ENCODE measurements at regions not wholly inside any gene's neighbourhood (a gene's known extent, or its start where the extent isn't known, plus 50 kb on each side); places are given as distances from the start of the nearest gene placed in this dataset.

DNA sequence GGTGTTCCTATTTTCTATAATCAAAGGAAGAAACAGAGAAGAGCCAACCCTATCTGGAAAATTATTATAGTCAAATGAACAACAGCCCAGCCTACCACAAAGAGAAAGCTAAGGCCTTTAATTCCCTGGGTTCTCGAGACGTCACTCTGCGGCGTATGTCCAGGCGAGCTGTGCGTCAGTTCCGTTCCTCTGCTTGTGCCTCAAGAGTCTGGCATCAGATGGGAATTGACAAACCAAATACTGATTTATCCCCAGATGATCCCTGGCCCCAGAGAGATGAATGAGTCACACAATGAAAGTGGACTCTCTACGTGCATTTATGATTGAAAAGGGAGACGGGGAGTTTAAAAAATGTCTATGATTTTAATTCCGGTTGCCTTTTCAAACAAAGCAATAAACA is 151.6 kb upstream of the PDE10A start:
- no peak for DNase-seq

DNA sequence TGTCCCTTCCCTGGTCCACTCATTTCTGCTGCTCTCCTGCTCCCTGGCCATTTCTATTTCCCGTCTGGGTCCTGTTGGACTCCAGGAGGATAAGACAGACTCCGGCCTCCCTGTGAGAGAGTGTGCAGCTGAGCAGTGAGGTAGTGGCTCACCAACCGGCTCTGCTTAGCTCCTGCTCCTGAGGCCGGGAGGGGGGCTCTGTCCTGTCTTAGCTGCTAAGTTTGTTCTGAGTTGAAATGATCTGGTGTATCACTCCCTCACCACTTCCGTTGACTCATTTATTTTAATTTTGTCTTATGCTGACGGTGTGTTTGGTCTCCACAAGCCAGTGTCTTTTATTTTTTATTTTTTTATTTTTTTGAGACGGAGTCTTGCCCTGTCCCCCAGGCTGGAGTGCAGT is 148.5 kb upstream of the PDE10A start:
- no peak for DNase-seq

DNA sequence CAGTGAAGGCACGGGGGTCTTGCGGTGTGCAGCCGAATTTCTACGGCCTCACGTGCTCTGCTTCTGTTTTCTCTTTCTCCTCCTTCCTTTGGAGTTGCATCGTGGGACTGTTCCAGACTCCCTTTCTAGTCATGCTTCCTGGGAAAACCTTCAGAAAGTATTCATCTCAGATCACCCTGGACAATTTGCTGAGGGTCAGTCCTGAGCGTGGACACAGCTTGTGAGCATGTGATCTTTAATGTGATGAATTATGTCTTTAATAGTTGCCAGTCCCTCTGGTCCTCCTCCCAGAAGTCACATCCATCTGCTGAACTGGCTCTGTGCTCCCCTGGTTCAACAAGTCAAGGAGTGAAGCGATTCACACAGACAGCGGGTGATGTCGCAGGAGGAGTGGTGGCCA is 145.0 kb upstream of the PDE10A start:
- no peak for DNase-seq

DNA sequence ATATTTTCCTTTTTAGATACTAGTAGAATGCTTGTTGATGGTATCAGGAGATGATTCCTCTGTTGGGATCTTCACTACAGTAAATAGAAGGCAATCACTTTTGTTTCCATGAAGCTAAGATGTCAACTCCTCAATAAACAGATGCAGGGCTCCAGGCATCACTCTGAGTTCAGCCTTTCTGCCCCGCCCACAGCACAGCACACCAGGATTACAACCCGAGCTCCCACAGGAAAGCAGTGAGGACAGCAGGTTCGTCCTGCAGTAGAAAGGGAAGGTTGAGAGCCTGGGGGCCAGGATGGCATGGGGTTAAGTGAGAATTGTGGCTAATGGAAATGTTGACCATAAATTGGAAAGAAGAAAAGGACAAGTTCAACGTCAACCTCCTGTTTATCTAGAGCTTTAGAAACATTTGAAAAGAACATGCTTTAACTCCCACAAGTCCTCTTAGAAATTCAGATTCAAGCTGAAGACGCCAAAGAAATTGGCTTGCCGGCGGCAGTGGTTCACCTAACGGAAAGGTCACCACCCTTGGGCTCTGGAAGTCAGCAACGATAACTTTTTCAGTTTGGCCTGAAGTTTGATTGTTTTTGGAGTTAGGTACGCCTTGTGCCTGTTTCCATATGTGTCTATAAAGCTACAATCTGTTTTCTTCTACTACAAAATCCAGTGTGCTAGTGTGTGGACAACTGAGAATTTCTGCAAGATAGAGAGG is 144.4 kb upstream of the PDE10A start:
- DNase-seq = no peak

DNA sequence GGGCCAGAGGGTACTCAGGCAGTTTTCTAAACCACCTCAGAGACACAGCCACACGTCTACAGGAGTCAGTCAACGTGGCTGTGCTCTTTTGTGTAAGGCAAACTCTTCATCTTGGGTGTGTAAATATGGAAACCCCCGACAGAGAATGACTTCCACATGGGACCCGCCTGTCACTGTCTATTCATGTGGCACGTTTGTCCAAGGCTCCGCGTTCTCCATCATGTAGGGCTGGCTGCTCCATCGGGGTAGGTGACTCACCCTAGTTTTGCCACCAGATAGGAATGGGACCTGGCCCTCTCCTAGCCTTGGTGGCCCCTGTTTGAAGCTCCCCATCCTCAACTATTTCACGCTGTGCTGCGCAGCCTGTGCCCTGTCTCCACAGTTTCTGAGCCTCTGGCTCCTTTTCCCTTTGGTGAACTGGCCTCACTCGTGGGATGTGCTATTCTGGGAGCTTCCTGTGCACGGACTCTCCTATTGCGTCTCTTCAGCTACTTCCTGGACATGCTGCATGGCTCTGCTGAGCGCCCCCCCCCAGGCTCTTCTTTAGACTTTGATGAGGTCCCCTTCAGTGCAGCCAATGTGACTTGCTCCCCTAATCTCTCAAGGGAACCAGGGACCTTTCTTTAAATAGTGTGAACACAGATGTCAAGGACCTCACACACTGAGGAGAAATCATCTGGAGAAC is 143.2 kb upstream of the PDE10A start:
- no peak for DNase-seq

DNA sequence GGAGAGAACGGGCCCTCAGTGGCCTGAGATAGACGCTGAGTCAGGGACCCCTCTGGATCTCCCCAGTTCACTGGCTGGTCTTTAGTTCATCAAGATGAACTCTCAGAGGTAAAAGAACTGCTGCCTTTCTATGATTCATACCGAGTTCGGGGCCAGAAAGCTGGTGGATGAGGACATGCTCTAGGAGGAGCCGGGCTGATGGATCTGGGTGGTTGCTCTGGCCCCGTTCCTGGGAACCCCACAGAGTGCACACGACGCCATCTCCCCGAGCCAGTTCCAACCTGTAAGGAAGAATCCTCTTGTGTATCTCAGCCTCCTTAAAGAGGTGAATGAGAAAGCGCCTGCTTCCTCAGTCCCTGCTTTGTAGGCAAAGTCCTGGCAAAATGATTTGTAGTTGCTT is 142.6 kb upstream of the PDE10A start:
- no peak for DNase-seq

DNA sequence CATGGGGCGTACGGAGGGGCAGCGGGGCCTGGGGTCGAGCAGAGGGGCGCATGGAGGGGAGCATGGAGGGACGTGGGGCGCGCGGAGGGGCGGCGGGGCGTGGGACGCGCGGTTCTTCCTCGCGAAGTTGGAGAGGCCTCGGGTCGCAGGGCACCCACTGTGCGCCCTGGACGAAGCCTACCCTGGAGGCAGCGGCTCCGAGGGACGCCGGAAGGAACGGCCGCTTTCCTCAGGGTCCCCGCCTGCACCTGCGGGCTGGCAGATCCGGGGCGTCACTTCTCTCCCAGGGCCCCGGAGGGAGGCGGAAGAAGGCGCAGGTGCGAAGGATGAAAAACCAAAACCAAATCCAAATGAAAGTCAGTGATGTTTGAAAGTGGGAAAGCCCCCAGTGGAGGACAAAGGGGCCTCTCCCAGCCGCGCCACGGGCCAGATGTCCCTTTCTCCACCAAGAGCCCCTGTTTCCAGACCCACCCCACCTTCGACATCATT is 142.1 kb upstream of the PDE10A start:
- no peak for DNase-seq

DNA sequence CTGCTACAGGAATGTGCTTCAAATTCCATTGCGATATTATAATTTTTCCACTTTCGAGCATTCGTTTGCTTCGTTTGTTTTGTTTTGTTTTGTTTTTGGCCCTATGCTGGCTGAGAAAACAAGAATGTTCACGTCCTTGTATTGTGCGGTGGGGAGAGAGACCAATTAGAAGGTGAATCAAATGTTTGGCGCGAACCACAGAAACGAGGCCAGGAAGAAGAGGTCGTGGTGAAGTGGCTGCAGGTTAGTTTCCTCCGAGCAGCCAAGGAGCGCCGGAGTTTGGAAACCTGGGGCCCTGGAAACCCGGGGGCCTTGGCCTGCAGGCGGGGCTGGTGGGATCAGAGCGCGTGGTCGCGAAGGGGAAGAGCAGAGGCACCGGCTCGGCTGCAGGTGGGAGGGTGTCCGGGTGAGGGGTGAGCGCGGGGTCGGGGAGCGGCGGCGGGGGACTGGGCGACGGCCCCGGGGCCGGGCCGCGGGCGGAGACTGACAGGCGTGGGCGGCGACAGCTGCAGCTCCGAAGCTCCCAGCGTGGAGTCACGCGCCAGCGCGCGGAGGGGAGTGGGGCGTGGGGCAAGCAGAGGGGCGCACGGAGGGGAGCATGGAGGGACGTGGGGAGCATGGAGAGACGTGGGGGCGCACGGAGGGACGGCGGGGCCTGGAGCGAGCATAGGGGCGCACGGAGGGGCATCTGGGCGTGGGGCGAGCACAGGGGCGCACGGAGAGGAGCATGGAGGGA is 141.5 kb upstream of the PDE10A start:
- DNase-seq = no peak

DNA sequence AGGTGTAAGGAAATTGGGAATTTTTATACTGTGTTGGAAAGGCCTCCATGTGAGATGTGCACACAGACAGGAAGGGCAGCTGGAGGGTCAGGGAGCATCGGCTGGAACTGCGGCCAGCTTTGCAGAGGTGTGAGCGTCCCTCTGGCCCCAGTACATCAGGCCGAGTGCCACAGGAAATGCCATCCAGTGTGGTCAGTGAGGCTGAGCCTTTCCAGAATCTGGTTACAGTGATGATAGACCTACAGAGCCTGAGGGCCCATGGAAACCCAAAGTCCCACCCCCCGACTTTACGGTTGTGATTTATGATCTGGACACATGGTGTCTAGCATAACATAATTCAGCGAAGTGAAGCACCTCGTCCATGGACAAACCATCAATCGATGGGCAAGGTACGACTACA is 137.3 kb upstream of the PDE10A start:
- no peak for DNase-seq

DNA sequence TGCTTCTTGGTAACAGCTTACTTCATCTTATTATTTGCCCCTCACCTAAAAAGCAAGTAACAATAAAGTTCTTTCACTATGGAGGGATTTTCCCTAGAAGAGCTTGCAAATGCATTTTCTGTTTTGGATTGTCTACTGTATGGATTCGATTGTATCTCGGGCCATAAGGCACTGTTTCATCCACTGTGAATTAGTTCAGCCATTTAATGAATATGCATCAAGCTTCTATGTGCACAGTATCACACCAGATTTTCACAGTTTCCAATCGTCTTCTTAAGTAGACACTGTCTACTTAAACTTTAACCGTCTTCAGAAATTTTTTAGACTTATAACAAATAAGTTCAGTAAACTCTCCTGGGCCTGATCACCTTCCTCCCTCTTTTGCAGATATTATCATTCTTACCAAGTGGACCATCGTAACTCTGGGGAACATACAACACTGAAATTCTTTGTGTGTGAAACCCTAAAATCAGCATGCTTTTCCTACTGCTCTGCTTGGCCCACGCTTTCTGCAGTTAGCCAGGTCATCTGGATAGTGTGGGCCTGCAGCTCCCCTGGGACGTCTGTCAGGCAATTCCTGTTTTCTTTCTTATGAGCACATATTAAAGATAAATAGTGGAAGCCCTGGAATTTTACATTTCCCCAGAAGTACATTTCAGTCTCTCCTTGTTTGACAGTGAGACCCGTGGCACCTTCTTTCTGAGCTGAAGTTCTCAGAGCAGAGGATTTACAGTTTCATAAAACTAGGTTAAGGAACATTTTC is 136.5 kb upstream of the PDE10A start:
- DNase-seq = no peak

DNA sequence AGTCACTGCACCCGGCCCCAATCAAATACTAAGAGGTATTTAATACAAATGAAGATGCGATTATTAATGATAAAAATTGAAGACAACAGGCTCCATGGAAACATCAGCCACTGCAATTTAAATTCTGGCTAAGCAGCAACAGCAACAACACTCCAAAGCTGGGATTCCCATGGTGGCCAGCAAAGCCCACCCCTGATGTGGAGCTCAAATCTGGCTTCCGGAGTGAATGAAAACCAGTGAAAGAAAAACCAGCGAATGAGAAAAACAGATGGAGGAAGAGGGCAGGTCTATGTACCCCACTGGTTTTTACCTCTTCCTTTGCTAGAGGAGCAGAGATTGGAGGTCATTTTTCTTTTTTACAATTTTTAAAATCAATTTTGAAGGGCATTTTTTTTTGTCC is 135.9 kb upstream of the PDE10A start:
- no peak for DNase-seq

DNA sequence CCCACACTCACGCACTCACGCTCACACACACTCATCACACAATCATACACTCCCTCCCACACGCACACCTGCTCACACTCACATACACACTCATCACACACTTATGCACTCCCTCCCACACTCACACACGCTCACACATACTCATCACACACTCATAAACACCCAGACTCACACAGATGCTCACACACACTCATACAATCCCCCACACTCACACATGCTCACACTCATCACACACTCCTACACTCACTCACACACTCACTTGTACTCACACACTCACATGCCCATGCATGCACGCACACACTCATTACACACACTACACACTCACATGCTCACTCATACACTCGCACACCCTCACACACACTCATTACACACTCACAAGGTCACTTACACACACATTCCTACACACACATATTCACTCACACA is 131.1 kb upstream of the PDE10A start:
- no peak for DNase-seq

DNA sequence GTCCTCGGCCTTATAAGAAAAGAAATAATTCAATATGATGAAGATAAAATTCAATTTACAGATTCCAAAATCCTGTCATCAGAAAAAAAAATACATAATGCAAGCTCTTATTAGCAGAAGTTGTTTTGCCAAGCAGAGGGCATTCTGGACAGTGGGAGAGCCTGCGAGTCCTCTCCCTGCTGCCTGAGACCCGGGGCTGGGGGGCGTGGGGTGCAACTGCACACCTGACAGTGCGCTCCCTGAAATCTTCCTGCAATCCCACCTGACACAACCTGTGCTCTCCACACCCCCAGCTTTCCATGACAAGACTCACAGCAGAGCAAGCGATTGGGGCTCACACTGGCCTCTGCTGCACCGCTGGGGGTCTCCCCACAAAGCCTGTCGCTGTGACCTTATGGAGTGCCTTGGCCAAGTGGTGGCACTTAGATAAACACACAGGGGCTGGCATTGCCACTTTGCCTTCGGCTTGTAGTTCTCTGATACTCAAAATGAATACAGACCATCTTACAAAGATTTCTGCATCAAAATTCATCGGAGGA is 130.3 kb upstream of the PDE10A start:
- no peak for DNase-seq

DNA sequence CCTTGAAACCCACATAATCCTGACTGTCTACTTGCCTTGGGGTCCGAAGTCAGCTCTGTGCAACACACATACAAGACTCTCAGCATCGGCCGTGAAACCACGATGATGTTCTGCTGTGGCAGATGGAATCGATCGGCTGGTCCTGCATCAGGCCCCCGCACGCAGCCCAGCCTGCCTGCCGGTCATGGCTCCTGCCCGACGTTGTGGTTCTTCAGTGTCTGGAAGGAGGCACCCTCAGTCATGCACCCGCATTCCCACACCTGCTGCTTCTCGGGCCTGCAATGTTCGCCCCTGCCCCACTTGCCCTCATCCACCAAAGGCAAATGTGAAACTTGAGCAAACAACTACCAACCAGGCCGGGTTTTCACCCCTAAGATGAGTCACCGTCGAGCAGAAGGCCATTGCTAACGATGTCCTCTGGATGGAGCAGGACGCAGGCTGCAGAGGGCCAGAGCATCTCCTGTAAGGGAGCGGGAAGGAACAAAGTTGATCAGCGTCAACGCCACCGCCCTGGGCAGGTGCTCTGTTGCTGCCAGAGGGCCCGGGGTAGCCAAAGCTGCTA is 128.9 kb upstream of the PDE10A start:
- DNase-seq = no peak

DNA sequence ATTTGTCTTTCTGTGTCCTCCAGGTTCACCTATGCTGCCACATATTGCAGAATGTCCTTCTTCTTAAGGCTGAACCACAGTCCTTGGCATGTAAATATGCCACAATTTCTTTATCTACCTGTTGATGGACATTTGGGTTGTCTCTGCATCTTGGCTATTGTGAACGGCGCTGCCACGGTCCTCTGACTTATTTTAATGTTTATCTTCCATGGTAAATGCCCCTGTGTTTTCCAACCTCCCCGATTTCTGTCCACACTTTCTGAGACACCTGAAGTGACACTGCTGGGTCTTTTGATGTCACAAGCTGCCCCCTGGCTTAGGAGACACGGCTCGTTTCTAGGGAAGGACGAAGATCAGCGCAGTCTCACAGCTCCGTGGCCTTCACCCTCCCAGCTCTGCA is 128.3 kb upstream of the PDE10A start:
- DNase-seq = no peak

DNA sequence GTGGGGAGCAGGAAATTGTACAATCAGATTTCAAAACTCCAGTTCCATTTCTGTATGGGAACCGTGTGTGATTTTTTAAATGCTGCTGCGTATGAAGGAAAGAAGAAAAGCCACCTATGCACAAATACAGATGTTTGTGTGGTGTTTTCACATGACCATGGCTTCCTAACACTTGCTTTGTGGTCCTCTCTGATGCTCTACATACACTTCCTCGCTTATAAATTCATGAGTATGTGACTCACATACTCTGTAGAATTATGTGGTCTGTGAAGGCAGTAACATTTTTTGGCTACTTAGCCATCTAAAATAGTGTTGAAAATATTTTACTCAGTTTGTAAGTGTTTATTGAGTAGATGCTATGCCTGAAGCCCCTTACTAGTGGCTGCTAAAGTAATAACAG is 119.8 kb upstream of the PDE10A start:
- no peak for DNase-seq

DNA sequence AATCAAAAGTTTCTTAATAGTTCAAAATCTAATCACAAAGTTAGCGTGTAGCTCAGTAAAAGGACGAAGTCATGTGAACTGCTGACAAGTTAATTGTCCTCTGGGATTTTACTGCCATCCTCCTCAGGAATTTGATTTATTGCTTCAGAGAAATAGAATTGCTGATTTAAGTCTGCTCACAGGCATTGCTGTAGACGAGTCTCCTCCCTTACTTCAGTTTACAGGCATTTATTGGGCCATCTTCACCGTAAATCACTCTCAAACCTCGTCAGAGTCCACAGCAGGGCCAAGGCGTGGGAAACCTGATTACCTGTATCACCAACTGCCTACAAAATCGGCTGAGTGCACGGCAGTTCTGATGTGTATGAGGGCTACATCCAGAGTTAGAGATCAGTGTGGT is 119.1 kb upstream of the PDE10A start:
- no peak for DNase-seq

DNA sequence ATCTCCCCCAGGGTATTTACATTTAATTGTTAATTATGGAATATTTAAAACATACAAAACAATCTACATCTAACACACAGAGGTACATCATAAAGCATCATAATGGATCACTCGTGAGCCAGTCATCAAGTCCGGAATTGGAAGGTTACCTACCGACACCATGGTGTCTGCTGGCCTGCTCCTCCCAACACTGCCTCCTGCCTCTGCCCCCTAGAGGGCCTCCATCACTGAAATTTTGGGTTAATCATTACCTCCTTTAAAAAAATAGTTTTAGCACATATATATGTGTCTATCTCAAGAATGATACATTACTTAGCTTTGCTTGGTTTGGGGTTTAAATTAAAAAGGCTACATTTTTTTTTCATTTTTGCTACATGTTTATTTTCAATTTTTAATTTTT is 114.6 kb upstream of the PDE10A start:
- DNase-seq = no peak

DNA sequence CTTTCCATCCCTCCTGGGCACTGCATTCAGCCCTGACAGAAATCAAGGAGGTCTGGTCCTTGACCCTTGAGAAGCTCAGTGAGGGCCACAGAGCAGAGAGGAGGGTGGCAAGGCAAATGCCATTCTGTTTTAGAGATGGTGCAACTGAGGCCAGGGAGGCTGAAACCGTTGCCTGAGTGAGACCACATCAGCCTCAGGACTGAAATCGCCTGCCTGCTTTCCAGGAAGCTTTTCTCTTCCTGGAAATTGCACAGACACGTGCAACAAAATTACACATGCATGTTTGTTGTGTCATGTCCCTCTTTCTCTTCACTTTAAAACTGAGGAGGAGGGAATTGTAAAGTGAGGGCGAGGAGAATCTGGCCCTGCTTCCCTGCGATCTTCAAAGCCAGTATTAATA is 113.7 kb upstream of the PDE10A start:
- DNase-seq = no peak

DNA sequence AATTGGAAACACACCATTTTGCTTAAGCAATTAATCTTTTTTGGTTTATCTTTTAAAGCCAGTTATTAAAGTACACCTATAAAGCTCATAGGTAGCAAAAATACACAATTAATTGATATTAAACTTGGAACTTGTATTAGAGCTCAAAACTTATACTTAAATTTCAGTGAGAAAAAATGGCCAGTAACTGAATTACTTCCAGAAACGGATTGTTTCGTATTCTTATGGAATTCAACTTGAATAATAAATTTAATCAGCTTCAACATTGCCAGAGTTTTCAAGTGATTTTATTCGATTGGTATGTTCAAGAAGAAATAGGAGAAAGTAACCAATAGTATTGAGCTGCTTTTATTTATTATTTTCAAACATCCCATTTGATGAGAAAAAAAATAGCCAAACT is 112.7 kb upstream of the PDE10A start:
- DNase-seq = no peak

DNA sequence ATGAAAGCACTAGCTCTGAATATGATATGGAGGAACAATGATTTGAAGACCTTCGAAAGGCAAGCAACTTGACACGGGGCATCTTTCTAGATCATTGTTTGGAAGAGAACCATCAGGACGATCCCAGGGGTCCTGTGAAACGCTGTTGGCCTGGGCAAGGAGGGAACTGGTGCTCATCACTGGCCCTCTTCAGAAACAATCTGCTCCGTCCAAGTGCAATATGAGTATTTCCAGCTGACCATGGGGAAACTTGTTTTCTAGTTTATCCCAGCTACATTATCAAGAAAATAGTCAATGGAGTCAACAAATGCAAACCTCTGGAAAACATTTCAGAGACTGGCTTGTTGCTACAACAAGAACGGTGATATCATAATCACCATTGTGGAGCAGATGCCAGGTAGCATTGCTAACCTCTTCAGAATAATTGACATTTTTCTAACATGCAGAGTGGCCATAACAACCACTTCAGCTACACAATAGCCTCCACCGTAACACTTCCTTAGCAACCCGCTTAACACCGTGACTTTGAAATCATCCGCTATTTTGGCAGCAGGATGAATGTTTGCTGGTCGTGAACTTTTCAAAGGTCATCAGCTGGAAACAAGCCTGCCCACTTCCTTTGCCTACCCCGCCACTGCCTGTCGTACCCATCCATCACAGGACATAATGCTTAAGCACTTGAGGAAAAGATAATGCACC is 112.0 kb upstream of the PDE10A start:
- peak; percentile 6 for DNase-seq

Measured in NCI-H2107 (cell line).